Choroid plexus epithelial cell (primary cell): ENCODE measurements at regions not wholly inside any gene's neighbourhood (a gene's known extent, or its start where the extent isn't known, plus 50 kb on each side); places are given as distances from the start of the nearest gene placed in this dataset.

Source experiments
- DNase-seq: peaks from one replicate; pipeline ENCODE4 v3.0.0-alpha.2; 2010; ENCODE audit warnings: low read depth
- H3K4me3 ChIP-seq: 2 replicates; pipeline ENCODE4 v1.5.1; 2011; ENCODE audit warnings: low read depth, mild to moderate bottlenecking, control low read depth, low read length, moderate library complexity
- TF ChIP-seq, protein P1 (sequence below): conservative IDR thresholded peaks from 2 replicates; pipeline ENCODE4 v1.5.1; 2011; ENCODE audit warnings: low read depth, mild to moderate bottlenecking, control low read depth, inconsistent platforms, low read length, moderate library complexity

- peak overlapping the region; percentile 53 for H3K4me3 ChIP-seq
- TF ChIP-seq, protein P1, sequence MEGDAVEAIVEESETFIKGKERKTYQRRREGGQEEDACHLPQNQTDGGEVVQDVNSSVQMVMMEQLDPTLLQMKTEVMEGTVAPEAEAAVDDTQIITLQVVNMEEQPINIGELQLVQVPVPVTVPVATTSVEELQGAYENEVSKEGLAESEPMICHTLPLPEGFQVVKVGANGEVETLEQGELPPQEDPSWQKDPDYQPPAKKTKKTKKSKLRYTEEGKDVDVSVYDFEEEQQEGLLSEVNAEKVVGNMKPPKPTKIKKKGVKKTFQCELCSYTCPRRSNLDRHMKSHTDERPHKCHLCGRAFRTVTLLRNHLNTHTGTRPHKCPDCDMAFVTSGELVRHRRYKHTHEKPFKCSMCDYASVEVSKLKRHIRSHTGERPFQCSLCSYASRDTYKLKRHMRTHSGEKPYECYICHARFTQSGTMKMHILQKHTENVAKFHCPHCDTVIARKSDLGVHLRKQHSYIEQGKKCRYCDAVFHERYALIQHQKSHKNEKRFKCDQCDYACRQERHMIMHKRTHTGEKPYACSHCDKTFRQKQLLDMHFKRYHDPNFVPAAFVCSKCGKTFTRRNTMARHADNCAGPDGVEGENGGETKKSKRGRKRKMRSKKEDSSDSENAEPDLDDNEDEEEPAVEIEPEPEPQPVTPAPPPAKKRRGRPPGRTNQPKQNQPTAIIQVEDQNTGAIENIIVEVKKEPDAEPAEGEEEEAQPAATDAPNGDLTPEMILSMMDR, result no peak
- peak; percentile 16 for DNase-seq
Measured at GRCh38 chr18:46333431-46334135, 229.4 kb downstream of the HAUS1 start.

- TF ChIP-seq, protein P1, result no peak
- DNase-seq, result peak; percentile 43
- peak overlapping the region; percentile 52 for H3K4me3 ChIP-seq
Measured at GRCh38 chr18:46334868-46335281, 230.7 kb downstream of the HAUS1 start.

- TF ChIP-seq, protein P1, result no peak
- peak overlapping the region; percentile 52 for H3K4me3 ChIP-seq
- DNase-seq, result peak; percentile 36
Measured at GRCh38 chr18:46335534-46336101, 231.4 kb downstream of the HAUS1 start.

GRCh38 chr18:46336278-46337111 lies 232.3 kb downstream of the HAUS1 start:
- TF ChIP-seq, protein P1, result no peak
- no peak overlapping the region for H3K4me3 ChIP-seq
- no peak for DNase-seq

DNA sequence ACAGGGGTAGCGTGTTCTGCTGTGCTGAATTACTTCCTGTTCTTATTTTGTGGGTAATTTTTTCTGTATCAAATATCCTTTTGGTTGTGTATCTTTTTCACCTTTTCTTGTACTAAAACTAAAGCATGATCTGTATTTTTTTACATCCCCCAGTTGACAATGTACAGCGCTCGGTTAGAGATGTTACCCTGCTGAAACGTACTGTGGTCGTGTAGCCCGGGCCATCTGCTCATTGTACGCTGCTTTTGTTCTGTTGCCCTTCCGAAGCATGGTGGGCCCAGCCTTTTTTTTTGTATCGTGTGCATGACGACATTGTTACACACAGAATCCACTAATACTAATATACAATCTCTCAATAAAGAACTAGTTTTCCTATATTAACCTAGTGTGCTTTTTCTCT lies 233.1 kb downstream of the HAUS1 start:
- DNase-seq, result no peak
- TF ChIP-seq, protein P1, result no peak
- no peak overlapping the region for H3K4me3 ChIP-seq

DNA sequence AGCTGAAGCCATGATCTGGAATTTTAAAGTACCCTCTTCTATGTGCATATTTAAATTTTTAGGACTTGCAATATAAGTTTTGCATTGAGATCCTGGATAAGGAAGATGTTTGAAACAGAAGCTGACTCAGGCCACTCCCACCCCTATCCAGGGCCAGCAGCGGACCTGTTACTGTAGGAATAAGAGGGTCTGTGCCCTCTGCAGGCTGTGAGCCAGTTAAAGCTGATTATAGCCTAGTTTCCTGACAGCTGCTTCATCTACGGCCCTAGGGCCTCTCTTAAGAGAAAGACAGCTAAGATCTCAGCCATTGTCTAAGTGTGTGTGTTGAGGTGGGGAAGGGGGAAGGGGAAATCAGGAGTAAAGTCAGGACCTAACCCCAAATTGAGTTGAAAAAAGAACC lies 234.0 kb downstream of the HAUS1 start:
- no peak overlapping the region for H3K4me3 ChIP-seq
- DNase-seq, result no peak
- TF ChIP-seq, protein P1, result no peak
